ENCODE measurements at regions not wholly inside any gene's neighbourhood (a gene's known extent, or its start where the extent isn't known, plus 50 kb on each side); places are given as distances from the start of the nearest gene placed in this dataset.

DNA sequence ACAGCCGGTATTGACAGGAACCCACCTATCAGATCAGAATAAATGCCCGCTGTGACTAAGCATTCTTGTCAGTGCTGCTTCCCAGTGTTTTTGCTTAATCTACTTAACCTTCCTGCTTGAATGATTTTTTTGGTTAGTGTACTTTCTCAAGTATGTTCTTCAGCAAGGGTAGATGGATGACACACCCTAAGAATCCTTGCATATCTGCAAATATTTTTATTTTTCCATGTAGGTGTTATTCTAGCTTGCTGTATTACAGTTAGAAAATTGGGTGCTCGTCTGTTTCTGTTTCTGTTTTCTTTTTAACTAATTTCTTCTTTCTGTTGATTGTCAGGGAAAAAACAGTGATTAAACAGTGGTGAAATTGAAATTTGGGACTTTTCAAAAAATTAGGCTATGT, 64.5 kb downstream of the SEC61B start:
- TF ChIP-seq, protein P1, sequence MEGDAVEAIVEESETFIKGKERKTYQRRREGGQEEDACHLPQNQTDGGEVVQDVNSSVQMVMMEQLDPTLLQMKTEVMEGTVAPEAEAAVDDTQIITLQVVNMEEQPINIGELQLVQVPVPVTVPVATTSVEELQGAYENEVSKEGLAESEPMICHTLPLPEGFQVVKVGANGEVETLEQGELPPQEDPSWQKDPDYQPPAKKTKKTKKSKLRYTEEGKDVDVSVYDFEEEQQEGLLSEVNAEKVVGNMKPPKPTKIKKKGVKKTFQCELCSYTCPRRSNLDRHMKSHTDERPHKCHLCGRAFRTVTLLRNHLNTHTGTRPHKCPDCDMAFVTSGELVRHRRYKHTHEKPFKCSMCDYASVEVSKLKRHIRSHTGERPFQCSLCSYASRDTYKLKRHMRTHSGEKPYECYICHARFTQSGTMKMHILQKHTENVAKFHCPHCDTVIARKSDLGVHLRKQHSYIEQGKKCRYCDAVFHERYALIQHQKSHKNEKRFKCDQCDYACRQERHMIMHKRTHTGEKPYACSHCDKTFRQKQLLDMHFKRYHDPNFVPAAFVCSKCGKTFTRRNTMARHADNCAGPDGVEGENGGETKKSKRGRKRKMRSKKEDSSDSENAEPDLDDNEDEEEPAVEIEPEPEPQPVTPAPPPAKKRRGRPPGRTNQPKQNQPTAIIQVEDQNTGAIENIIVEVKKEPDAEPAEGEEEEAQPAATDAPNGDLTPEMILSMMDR (IDR thresholded peaks at IDR 0.05; ENCODE audit: low read depth, low read length, poor library complexity, severe bottlenecking) = no peak
- no peak for TF ChIP-seq EZH2phosphoT487 (IDR thresholded peaks at IDR 0.05; ENCODE audit: borderline replicate concordance, low read length)

All from DOHH2 (cell line).